ENCODE measurements at regions not wholly inside any gene's neighbourhood (a gene's known extent, or its start where the extent isn't known, plus 50 kb on each side); places are given as distances from the start of the nearest gene placed in this dataset.

GRCh38 chr3:96430079-96430478, 384.3 kb upstream of the EPHA6 start (continued):
- TF ChIP-seq CHD7 (IDR thresholded peaks at IDR 0.05; ENCODE audit: low read depth, low read length) (no peak), PTTG1 (tag; IDR thresholded peaks at IDR 0.05; ENCODE audit: low read depth) (no peak), LCOR (CRISPR knock-in tag; IDR thresholded peaks at IDR 0.05) (no peak), ELK1 (CRISPR knock-in tag; IDR thresholded peaks at IDR 0.05) (no peak), ETV5 (CRISPR knock-in tag; IDR thresholded peaks at IDR 0.05; ENCODE audit: low read depth) (no peak), MEF2D (tag; conservative IDR thresholded peaks at IDR 0.05; ENCODE audit: low read depth) (no peak), NR2F6 (CRISPR knock-in tag; IDR thresholded peaks at IDR 0.05) (no peak), PRMT5 (CRISPR knock-in tag; IDR thresholded peaks at IDR 0.05) (no peak), GATAD2A (IDR thresholded peaks at IDR 0.05) (no peak), DPF2 (IDR thresholded peaks at IDR 0.05) (no peak), POU5F1 (IDR thresholded peaks at IDR 0.05; ENCODE audit: borderline replicate concordance, low read depth, low read length, partially characterized antibody) (no peak), ZNF224 (CRISPR knock-in tag; IDR thresholded peaks at IDR 0.05) (no peak)

Measured in K562 (cell line).